ENCODE measurements at regions not wholly inside any gene's neighbourhood (a gene's known extent, or its start where the extent isn't known, plus 50 kb on each side); places are given as distances from the start of the nearest gene placed in this dataset.

DNA sequence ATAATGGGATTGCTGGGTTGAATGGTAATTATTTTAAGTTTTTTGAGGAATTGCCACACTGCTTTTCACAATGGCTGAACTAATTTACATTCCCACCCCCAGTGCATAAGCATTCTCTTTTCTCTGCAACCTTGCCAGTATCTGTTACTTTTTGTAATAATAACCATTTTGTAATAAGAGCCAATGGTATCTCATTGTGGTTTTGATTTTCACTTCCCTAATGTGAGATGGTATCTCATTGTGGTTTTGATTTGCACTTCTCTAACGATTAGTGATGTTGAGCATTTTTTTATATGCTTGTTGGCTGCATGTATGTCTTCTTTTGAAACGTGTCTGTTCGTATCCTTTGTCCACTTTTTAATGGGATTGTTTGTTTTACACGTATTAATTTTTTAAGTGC is 213.1 kb upstream of the HDX start:
- Histone ChIP-seq H3K9me3 (ENCODE audit: control insufficient read depth in 1 of 2, low read length in 2 of 2) (no peaks in the 10 kb centered on the region), H3K4me1 (ENCODE audit: insufficient read depth, low read length) (no peaks in the 10 kb centered on the region), H3K4me3 (ENCODE audit: low read length in 2 of 2) (no peak overlapping the region), H3K36me3 (ENCODE audit: insufficient read depth, low read length) (no peaks in the 10 kb centered on the region), H3K27ac (ENCODE audit: low read depth, low read length) (no peak overlapping the region), H3K27me3 (ENCODE audit: insufficient read depth, low read length) (no peaks in the 10 kb centered on the region)
- Mint-ChIP-seq H3K27me3 (no peaks in the 10 kb centered on the region), H3K36me3 (no peaks in the 10 kb centered on the region), H3K9me3 (no peaks in the 10 kb centered on the region), H3K4me3 (peak overlapping the region in 1 of 8 donors; percentile 7), H3K4me1 (peaks cover 0 to 12% (median 4%) of the 10 kb centered on the region in 4 donors), H3K27ac (no peak overlapping the region)
- POLR2A ChIA-PET (ENCODE audit: partially characterized antibody) = no interaction called here
- intact Hi-C loops (cut with micrococcal nuclease) = no loop called here
- no peak for DNase-seq
- CTCF ChIA-PET (ENCODE audit: partially characterized antibody) = no interaction called here

DNA sequence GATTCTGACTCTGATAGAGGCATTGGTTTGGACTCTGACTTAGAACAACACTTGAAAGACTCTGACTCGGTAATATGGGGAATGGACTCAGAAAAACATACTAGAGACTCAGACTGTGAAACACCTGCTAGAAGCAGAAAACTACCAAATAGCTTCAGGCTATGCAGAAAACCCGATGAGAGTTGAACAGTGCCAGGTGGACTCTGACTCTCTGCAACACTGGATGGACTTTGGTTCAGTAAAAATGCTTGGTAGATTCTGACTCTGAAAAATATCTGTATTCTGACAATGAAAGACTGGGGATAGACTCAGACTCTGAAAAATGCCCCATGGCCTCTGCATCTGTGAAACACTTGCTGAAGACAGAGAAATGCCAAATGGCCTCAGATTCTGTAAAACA is 215.1 kb upstream of the HDX start:
- H3K27ac Mint-ChIP-seq = no peak overlapping the region
- Histone ChIP-seq H3K9me3 (ENCODE audit: control insufficient read depth in 1 of 2, low read length in 2 of 2) (no peaks in the 10 kb centered on the region), H3K4me1 (ENCODE audit: insufficient read depth, low read length) (no peaks in the 10 kb centered on the region), H3K27ac (ENCODE audit: low read depth, low read length) (no peak overlapping the region), H3K27me3 (ENCODE audit: insufficient read depth, low read length) (no peaks in the 10 kb centered on the region), H3K4me3 (ENCODE audit: low read length in 2 of 2) (no peak overlapping the region), H3K36me3 (ENCODE audit: insufficient read depth, low read length) (no peaks in the 10 kb centered on the region)
- H3K36me3 Mint-ChIP-seq = no peaks in the 10 kb centered on the region
- no peaks in the 10 kb centered on the region for H3K27me3 Mint-ChIP-seq
- ChIA-PET POLR2A (ENCODE audit: partially characterized antibody) (no interaction called here), CTCF (ENCODE audit: partially characterized antibody) (no interaction called here)
- peaks cover 0 to 12% (median 4%) of the 10 kb centered on the region in 4 donors for H3K4me1 Mint-ChIP-seq
- H3K9me3 Mint-ChIP-seq = no peaks in the 10 kb centered on the region
- DNase-seq = no peak
- intact Hi-C loops (cut with micrococcal nuclease) = no loop called here
- no peak overlapping the region for H3K4me3 Mint-ChIP-seq

DNA sequence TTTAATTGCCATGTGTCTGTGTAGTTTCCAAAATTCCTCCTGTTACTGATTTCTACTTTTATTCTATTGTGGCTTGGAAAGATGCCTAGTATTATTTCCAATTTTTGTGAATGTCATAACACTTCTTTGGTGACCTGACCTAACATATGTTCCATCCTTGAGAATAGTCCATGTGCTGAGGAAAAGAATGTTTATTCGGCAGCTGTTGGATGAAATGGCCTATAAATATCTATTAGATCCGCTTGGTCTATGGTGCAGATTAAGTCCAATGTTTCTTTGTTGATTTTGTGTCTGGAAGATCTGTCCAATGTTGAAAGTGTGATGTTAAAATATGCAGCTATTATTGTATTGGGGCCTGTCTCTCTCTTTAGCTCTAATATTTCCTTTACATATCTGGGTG is 219.2 kb upstream of the HDX start:
- no peaks in the 10 kb centered on the region for H3K9me3 ChIP-seq (ENCODE audit: control insufficient read depth in 1 of 2, low read length in 2 of 2)
- Mint-ChIP-seq H3K36me3 (no peaks in the 10 kb centered on the region), H3K27me3 (no peaks in the 10 kb centered on the region), H3K9me3 (no peaks in the 10 kb centered on the region), H3K27ac (no peak overlapping the region), H3K4me3 (no peak overlapping the region), H3K4me1 (peaks cover 0 to 2% (median 0%) of the 10 kb centered on the region in 4 donors)
- no peak overlapping the region for H3K4me3 ChIP-seq (ENCODE audit: low read length in 2 of 2)
- no peak overlapping the region for H3K27ac ChIP-seq (ENCODE audit: low read depth, low read length)
- H3K4me1 ChIP-seq (ENCODE audit: insufficient read depth, low read length) = no peaks in the 10 kb centered on the region
- H3K27me3 ChIP-seq (ENCODE audit: insufficient read depth, low read length) = no peaks in the 10 kb centered on the region
- no peak for DNase-seq
- ChIA-PET POLR2A (ENCODE audit: partially characterized antibody) (no interaction called here), CTCF (ENCODE audit: partially characterized antibody) (no interaction called here)
- no peaks in the 10 kb centered on the region for H3K36me3 ChIP-seq (ENCODE audit: insufficient read depth, low read length)
- intact Hi-C loops (cut with micrococcal nuclease) = no loop called here

DNA sequence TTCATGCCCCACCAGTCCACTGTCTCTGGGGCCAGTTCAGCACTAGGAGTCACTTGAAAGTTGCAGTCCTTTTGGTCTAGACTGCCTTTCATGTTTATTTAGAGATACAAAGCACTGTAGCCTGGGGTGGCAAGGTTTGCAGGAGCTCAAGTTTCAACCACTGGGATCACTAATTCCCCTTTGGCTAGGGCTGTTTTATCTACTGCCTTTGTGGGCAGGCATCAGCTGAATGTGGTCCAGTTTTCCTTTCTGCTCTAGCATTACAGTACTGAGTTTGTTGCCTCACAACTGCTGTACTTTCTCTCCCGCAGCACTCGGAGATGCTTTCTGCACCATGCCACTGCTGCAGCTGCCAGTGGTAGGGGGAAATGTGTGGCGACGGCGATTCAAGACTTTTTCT is 222.3 kb upstream of the HDX start:
- Histone ChIP-seq H3K4me3 (ENCODE audit: low read length in 2 of 2) (no peak overlapping the region), H3K4me1 (ENCODE audit: insufficient read depth, low read length) (no peaks in the 10 kb centered on the region), H3K36me3 (ENCODE audit: insufficient read depth, low read length) (no peaks in the 10 kb centered on the region), H3K9me3 (ENCODE audit: control insufficient read depth in 1 of 2, low read length in 2 of 2) (no peaks in the 10 kb centered on the region), H3K27ac (ENCODE audit: low read depth, low read length) (no peak overlapping the region), H3K27me3 (ENCODE audit: insufficient read depth, low read length) (no peaks in the 10 kb centered on the region)
- intact Hi-C loops (cut with micrococcal nuclease) = no loop called here
- H3K36me3 Mint-ChIP-seq = no peaks in the 10 kb centered on the region
- DNase-seq = no peak
- H3K27me3 Mint-ChIP-seq = no peaks in the 10 kb centered on the region
- H3K4me1 Mint-ChIP-seq = no peaks in the 10 kb centered on the region
- H3K4me3 Mint-ChIP-seq = no peak overlapping the region
- H3K9me3 Mint-ChIP-seq = no peaks in the 10 kb centered on the region
- no peak overlapping the region for H3K27ac Mint-ChIP-seq
- ChIA-PET POLR2A (ENCODE audit: partially characterized antibody) (no interaction called here), CTCF (ENCODE audit: partially characterized antibody) (no interaction called here)

DNA sequence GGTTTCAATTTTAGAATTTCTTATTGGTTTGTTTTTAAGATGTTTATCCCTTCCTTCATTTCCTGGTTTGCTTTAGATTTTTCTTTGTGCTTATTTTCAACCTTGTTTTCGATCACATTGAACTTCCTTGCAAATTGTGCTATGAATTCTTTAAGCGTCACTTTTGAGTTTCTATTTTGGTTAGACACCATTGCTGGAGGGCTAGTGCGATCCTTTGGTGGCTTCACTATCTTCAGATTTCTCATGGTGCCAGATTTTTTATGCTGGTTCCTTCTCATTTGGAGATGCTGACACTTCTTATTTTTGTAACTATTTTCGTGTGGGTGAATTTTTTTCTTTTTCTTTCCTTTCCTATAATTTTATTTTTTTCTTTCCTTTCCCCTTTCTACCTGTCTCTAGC is 227.2 kb upstream of the HDX start:
- ChIA-PET POLR2A (ENCODE audit: partially characterized antibody) (no interaction called here), CTCF (ENCODE audit: partially characterized antibody) (interaction anchor here (1.1 kb wide), 1 partner anchor 323 kb away, joined by 3 read pairs; no protein-coding TSS in a partner anchor)
- H3K4me3 Mint-ChIP-seq = no peak overlapping the region
- no peaks in the 10 kb centered on the region for H3K36me3 Mint-ChIP-seq
- H3K4me3 ChIP-seq (ENCODE audit: low read length in 2 of 2) = no peak overlapping the region
- H3K4me1 Mint-ChIP-seq = no peaks in the 10 kb centered on the region
- H3K27ac ChIP-seq (ENCODE audit: low read depth, low read length) = no peak overlapping the region
- H3K27me3 ChIP-seq (ENCODE audit: insufficient read depth, low read length) = no peaks in the 10 kb centered on the region
- no peak for DNase-seq
- no peaks in the 10 kb centered on the region for H3K9me3 ChIP-seq (ENCODE audit: control insufficient read depth in 1 of 2, low read length in 2 of 2)
- H3K27ac Mint-ChIP-seq = no peak overlapping the region
- H3K27me3 Mint-ChIP-seq = no peaks in the 10 kb centered on the region
- no peaks in the 10 kb centered on the region for H3K4me1 ChIP-seq (ENCODE audit: insufficient read depth, low read length)
- intact Hi-C loops (cut with micrococcal nuclease) = loop anchor here (5.0 kb wide), 1 partner anchor 323 kb away; no protein-coding TSS in a partner anchor
- no peaks in the 10 kb centered on the region for H3K9me3 Mint-ChIP-seq
- no peaks in the 10 kb centered on the region for H3K36me3 ChIP-seq (ENCODE audit: insufficient read depth, low read length)

DNA sequence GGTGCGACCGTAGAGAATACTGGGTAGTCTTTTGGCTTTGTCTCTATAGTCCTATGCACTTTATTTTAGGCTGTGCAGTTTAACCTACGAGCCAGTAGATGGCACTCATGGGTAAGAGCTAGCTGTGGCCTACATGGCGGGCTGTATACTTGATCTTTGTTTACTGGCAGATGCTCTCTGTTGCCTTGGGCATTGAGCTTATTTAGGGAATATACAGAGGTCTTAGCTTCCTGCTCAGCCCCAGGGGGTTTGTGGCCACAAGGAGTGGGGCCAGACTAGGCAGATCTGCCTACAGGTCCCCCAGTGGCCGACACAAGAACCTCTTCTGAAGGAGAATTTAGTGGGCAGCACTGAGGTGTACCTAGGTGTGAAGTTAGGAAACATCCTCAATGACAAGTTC is 227.6 kb upstream of the HDX start:
- Mint-ChIP-seq H3K4me1 (no peaks in the 10 kb centered on the region), H3K4me3 (peak overlapping the region in 1 of 8 donors; percentile 47), H3K27me3 (no peaks in the 10 kb centered on the region), H3K9me3 (no peaks in the 10 kb centered on the region), H3K36me3 (no peaks in the 10 kb centered on the region), H3K27ac (no peak overlapping the region)
- intact Hi-C loops (cut with micrococcal nuclease) = loop anchor here (5.0 kb wide), 1 partner anchor 322 kb away; no protein-coding TSS in a partner anchor
- Histone ChIP-seq H3K36me3 (ENCODE audit: insufficient read depth, low read length) (no peaks in the 10 kb centered on the region), H3K27me3 (ENCODE audit: insufficient read depth, low read length) (no peaks in the 10 kb centered on the region), H3K9me3 (ENCODE audit: control insufficient read depth in 1 of 2, low read length in 2 of 2) (no peaks in the 10 kb centered on the region), H3K4me1 (ENCODE audit: insufficient read depth, low read length) (no peaks in the 10 kb centered on the region), H3K27ac (ENCODE audit: low read depth, low read length) (no peak overlapping the region), H3K4me3 (ENCODE audit: low read length in 2 of 2) (no peak overlapping the region)
- DNase-seq = peak in 4 of 5 donors; percentile 7 to 22 (median 12)
- POLR2A ChIA-PET (ENCODE audit: partially characterized antibody) = no interaction called here
- CTCF ChIA-PET (ENCODE audit: partially characterized antibody) = interaction anchor here (1.1 kb wide), 1 partner anchor 323 kb away, joined by 3 read pairs; no protein-coding TSS in a partner anchor

DNA sequence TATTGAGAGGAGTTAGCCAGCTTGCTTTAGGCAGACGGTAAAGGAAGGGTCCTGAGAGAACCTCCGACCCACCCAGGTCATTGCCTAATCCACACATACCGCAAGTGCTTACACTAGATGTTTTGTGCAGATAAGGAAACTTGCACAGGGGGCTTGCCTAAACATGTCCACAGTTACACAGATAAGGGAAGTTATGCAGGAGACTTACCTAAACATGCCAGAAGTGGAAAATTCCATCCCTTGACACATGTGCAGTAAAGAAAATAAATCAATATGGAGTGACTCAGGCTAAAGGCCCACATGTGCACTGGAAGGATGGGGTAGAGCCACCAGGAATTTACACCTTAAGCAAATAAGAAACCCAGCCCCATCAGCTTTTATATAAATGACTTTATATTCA is 232.8 kb upstream of the HDX start:
- intact Hi-C loops (cut with micrococcal nuclease) = no loop called here
- no peaks in the 10 kb centered on the region for H3K4me1 ChIP-seq (ENCODE audit: insufficient read depth, low read length)
- H3K36me3 ChIP-seq (ENCODE audit: insufficient read depth, low read length) = no peaks in the 10 kb centered on the region
- ChIA-PET POLR2A (ENCODE audit: partially characterized antibody) (no interaction called here), CTCF (ENCODE audit: partially characterized antibody) (no interaction called here)
- Mint-ChIP-seq H3K9me3 (no peaks in the 10 kb centered on the region), H3K36me3 (no peaks in the 10 kb centered on the region), H3K27ac (no peak overlapping the region), H3K4me3 (no peak overlapping the region), H3K4me1 (no peaks in the 10 kb centered on the region), H3K27me3 (no peaks in the 10 kb centered on the region)
- no peaks in the 10 kb centered on the region for H3K27me3 ChIP-seq (ENCODE audit: insufficient read depth, low read length)
- H3K9me3 ChIP-seq (ENCODE audit: control insufficient read depth in 1 of 2, low read length in 2 of 2) = no peaks in the 10 kb centered on the region
- H3K4me3 ChIP-seq (ENCODE audit: low read length in 2 of 2) = no peak overlapping the region
- no peak overlapping the region for H3K27ac ChIP-seq (ENCODE audit: low read depth, low read length)
- no peak for DNase-seq

DNA sequence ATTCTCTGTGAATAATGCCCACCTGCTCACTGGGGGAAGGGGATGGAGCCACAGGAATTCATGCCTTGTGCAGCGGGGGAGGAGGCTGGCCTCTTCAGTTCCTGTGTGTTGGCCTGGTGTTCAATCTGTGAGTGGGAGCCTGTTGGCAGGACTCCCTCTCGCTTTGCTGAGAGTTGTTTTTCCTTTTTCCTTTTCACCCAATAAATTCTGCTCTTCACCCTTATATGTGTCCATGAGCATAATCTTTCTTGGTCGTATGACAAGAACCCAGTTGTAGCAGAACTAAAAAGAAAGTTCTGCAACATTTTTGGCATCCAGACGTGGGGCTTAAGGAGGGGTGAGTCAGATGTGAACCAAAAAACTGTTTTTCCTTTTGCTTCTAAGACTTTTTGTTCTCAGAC is 235.2 kb upstream of the HDX start:
- DNase-seq = no peak
- Mint-ChIP-seq H3K4me3 (no peak overlapping the region), H3K36me3 (no peaks in the 10 kb centered on the region), H3K27me3 (no peaks in the 10 kb centered on the region), H3K27ac (no peak overlapping the region), H3K4me1 (no peaks in the 10 kb centered on the region), H3K9me3 (no peaks in the 10 kb centered on the region)
- CTCF ChIA-PET (ENCODE audit: partially characterized antibody) = no interaction called here
- intact Hi-C loops (cut with micrococcal nuclease) = no loop called here
- H3K36me3 ChIP-seq (ENCODE audit: insufficient read depth, low read length) = no peaks in the 10 kb centered on the region
- H3K4me3 ChIP-seq (ENCODE audit: low read length in 2 of 2) = no peak overlapping the region
- POLR2A ChIA-PET (ENCODE audit: partially characterized antibody) = no interaction called here
- H3K4me1 ChIP-seq (ENCODE audit: insufficient read depth, low read length) = no peaks in the 10 kb centered on the region
- H3K27ac ChIP-seq (ENCODE audit: low read depth, low read length) = no peak overlapping the region
- no peaks in the 10 kb centered on the region for H3K27me3 ChIP-seq (ENCODE audit: insufficient read depth, low read length)
- no peaks in the 10 kb centered on the region for H3K9me3 ChIP-seq (ENCODE audit: control insufficient read depth in 1 of 2, low read length in 2 of 2)
